IMR-90 (cell line): ENCODE measurements at regions not wholly inside any gene's neighbourhood (a gene's known extent, or its start where the extent isn't known, plus 50 kb on each side); places are given as distances from the start of the nearest gene placed in this dataset.

ENCODE experiments used
- ATAC-seq: fragments of 200-7000 bp; cut with Tn5 transposase; 2 replicates; pipeline ENCODE4 v1.9.1; 2020; ENCODE audit warnings: low read depth, mild to moderate bottlenecking, moderate library complexity
- BruUV-seq: library from RNA; stranded (reverse); fragments of 400-500 nt; replicated peaks from 2 replicates; lab custom pipeline; 2021; lab: Mats Ljungman, UMichigan
- CTCF ChIA-PET: fragments of 300-600 bp; formaldehyde crosslinking; extraction: SDS; loops from one replicate; lab custom pipeline; 2021; ENCODE audit warnings: antibody characterized with exemption; lab: Yijun Ruan, JAX
- POLR2A ChIA-PET: fragments of 300-600 bp; sonication (Branson Sonifier 250); formaldehyde crosslinking; loops from one replicate; lab custom pipeline; 2022; ENCODE audit warnings: antibody characterized with exemption; ENCODE audit not compliant: unreplicated experiment; lab: Charles Lee
- DNase-seq: peaks from one replicate; pipeline ENCODE4 v3.0.0; 2013
- H2AFZ ChIP-seq: replicated peaks from 2 replicates; pipeline ENCODE3; 2013; ENCODE audit warnings: low read length, mild to moderate bottlenecking; ENCODE audit not compliant: poor library complexity
- H2AK5ac ChIP-seq: 2 replicates; pipeline ENCODE4 v1.6.1; 2013; ENCODE audit warnings: low read depth, low read length, inconsistent platforms
- H2AK9ac ChIP-seq: replicated peaks from 2 replicates; pipeline ENCODE3; 2013; ENCODE audit warnings: mild to moderate bottlenecking, low read depth, low read length, moderate library complexity; ENCODE audit not compliant: poor library complexity
- H2BK120ac ChIP-seq: 2 replicates; pipeline ENCODE4 v1.6.1; 2013; ENCODE audit warnings: low read depth, low read length, inconsistent platforms
- H2BK15ac ChIP-seq: 3 replicates; pipeline ENCODE4 v1.6.1; 2013; ENCODE audit warnings: low read depth, low read length, inconsistent platforms
- H2BK20ac ChIP-seq: 2 replicates; pipeline ENCODE4 v1.6.1; 2013; ENCODE audit warnings: low read depth, mild to moderate bottlenecking, inconsistent platforms, low read length, moderate library complexity
- H2BK5ac ChIP-seq: 2 replicates; pipeline ENCODE4 v1.6.1; 2013; ENCODE audit warnings: mild to moderate bottlenecking, low read depth, low read length, inconsistent platforms; ENCODE audit not compliant: poor library complexity, severe bottlenecking
- H3K14ac ChIP-seq: replicated peaks from 2 replicates; pipeline ENCODE4 v1.6.1; 2013; ENCODE audit warnings: low read depth, low read length, inconsistent platforms
- H3K18ac ChIP-seq: 2 replicates; pipeline ENCODE4 v1.6.1; 2013; ENCODE audit warnings: low read depth, low read length, control low read depth
- H3K23ac ChIP-seq: 2 replicates; pipeline ENCODE4 v1.6.1; 2013; ENCODE audit warnings: low read depth, low read length, inconsistent platforms
- H3K27ac ChIP-seq: 2 replicates; pipeline ENCODE4 v1.5.1; 2013; ENCODE audit warnings: mild to moderate bottlenecking, control low read depth, low read length; ENCODE audit not compliant: insufficient read depth
- H3K27me3 ChIP-seq: 2 replicates; pipeline ENCODE4 v1.6.1; 2013; ENCODE audit warnings: low read length; ENCODE audit not compliant: control insufficient read depth, insufficient read depth
- H3K36me3 ChIP-seq: 2 replicates; pipeline ENCODE4 v1.6.1; 2013; ENCODE audit warnings: low read length, mixed read lengths; ENCODE audit not compliant: control insufficient read depth, insufficient read depth
- H3K4ac ChIP-seq: 2 replicates; pipeline ENCODE4 v1.6.1; 2013; ENCODE audit warnings: low read depth, low read length, inconsistent platforms
- H3K4me1 ChIP-seq: 2 replicates; pipeline ENCODE4 v1.6.1; 2013; ENCODE audit warnings: low read length, mixed read lengths; ENCODE audit not compliant: control insufficient read depth, insufficient read depth
- H3K4me2 ChIP-seq: 2 replicates; pipeline ENCODE4 v1.6.1; 2013; ENCODE audit warnings: low read depth, mild to moderate bottlenecking, control low read depth, low read length, moderate library complexity
- H3K4me3 ChIP-seq: 2 replicates; pipeline ENCODE4 v1.5.1; 2013; ENCODE audit warnings: low read depth, mild to moderate bottlenecking, control low read depth, low read length, moderate library complexity; ENCODE audit not compliant: insufficient read depth
- H3K56ac ChIP-seq: 2 replicates; pipeline ENCODE4 v1.6.1; 2013; ENCODE audit warnings: low read length, inconsistent platforms; ENCODE audit not compliant: insufficient read depth; ENCODE audit errors: extremely low read depth
- H3K79me1 ChIP-seq, 2 experiments: 2 replicates each; pipeline ENCODE4 v1.6.1; 2013; ENCODE audit warnings: low read length in 2 of 2, inconsistent platforms in 1 of 2, low read depth in 1 of 2
- H3K9ac ChIP-seq: 2 replicates; pipeline ENCODE4 v1.6.1; 2013; ENCODE audit warnings: low read depth, low read length, control low read depth
- H3K9me1 ChIP-seq: 2 replicates; pipeline ENCODE4 v1.6.1; 2013; ENCODE audit warnings: low read length, inconsistent platforms; ENCODE audit not compliant: insufficient read depth
- H3K9me3 ChIP-seq: 2 replicates; pipeline ENCODE4 v1.6.1; 2013; ENCODE audit warnings: low read length; ENCODE audit not compliant: control insufficient read depth, insufficient read depth
- H4K20me1 ChIP-seq: 2 replicates; pipeline ENCODE4 v1.6.1; 2013; ENCODE audit warnings: low read length, inconsistent platforms; ENCODE audit not compliant: insufficient read depth
- H4K5ac ChIP-seq: 2 replicates; pipeline ENCODE4 v1.6.1; 2013; ENCODE audit warnings: mild to moderate bottlenecking, low read depth, low read length, control low read depth
- H4K8ac ChIP-seq, 2 experiments: 2 replicates each; pipeline ENCODE4 v1.6.1; 2013; ENCODE audit warnings: low read depth in 2 of 2, low read length in 2 of 2, control low read depth in 1 of 2, inconsistent platforms in 1 of 2
- H4K91ac ChIP-seq: 2 replicates; pipeline ENCODE4 v1.6.1; 2013; ENCODE audit warnings: low read depth, low read length, inconsistent platforms; ENCODE audit not compliant: insufficient read depth
- BHLHE40 ChIP-seq: fragments of 150-350 bp; IDR thresholded peaks from 2 replicates; pipeline ENCODE4 v1.6.1; 2016; ENCODE audit warnings: mild to moderate bottlenecking, low read depth, low read length
- CEBPB ChIP-seq: IDR thresholded peaks from 2 replicates; pipeline ENCODE4 v1.6.1; 2012; ENCODE audit warnings: low read depth, low read length, improper control_type of control experiment
- CHD1 ChIP-seq: IDR thresholded peaks from 2 replicates; pipeline ENCODE4 v1.6.1; 2012; ENCODE audit warnings: low read depth, low read length, improper control_type of control experiment
- CTCF ChIP-seq: conservative IDR thresholded peaks from 2 replicates; pipeline ENCODE4 v1.5.1; 2012; ENCODE audit warnings: mild to moderate bottlenecking, low read depth, low read length, improper control_type of control experiment
- FOS ChIP-seq: fragments of 150-350 bp; IDR thresholded peaks from 2 replicates; pipeline ENCODE4 v1.6.1; 2016; ENCODE audit warnings: low read depth, low read length
- MAFK ChIP-seq: IDR thresholded peaks from 2 replicates; pipeline ENCODE4 v1.6.1; 2012; ENCODE audit warnings: low read depth, low read length, improper control_type of control experiment
- MAZ ChIP-seq: IDR thresholded peaks from 2 replicates; pipeline ENCODE4 v1.6.1; 2012; ENCODE audit warnings: low read depth, mild to moderate bottlenecking, low read length, improper control_type of control experiment, moderate library complexity, borderline replicate concordance
- MXI1 ChIP-seq: IDR thresholded peaks from 2 replicates; pipeline ENCODE4 v1.6.1; 2012; ENCODE audit warnings: low read depth, mild to moderate bottlenecking, low read length, moderate library complexity, borderline replicate concordance
- NFE2L2 ChIP-seq: fragments of 150-350 bp; IDR thresholded peaks from 2 replicates; pipeline ENCODE4 v1.6.1; 2016; ENCODE audit warnings: low read depth, mild to moderate bottlenecking, low read length
- POLR2A ChIP-seq: IDR thresholded peaks from 2 replicates; pipeline ENCODE4 v1.6.1; 2012; ENCODE audit warnings: mild to moderate bottlenecking, low read depth, low read length
- RAD21 ChIP-seq: IDR thresholded peaks from 2 replicates; pipeline ENCODE4 v1.6.1; 2012; ENCODE audit warnings: low read length, improper control_type of control experiment
- RCOR1 ChIP-seq: IDR thresholded peaks from 2 replicates; pipeline ENCODE4 v1.6.1; 2012; ENCODE audit warnings: mild to moderate bottlenecking, low read length, improper control_type of control experiment; ENCODE audit not compliant: insufficient replicate concordance
- RFX5 ChIP-seq: IDR thresholded peaks from 2 replicates; pipeline ENCODE4 v1.8.0; 2012; ENCODE audit warnings: low read depth, mild to moderate bottlenecking, low read length, moderate library complexity
- SMC3 ChIP-seq: fragments of 150-350 bp; IDR thresholded peaks from 2 replicates; pipeline ENCODE4 v1.6.1; 2016; ENCODE audit warnings: low read depth, mild to moderate bottlenecking, antibody characterized with exemption, low read length, moderate library complexity
- USF2 ChIP-seq: fragments of 150-350 bp; IDR thresholded peaks from 2 replicates; pipeline ENCODE4 v1.6.1; 2017; ENCODE audit warnings: mild to moderate bottlenecking, antibody characterized with exemption, low read length, low read depth
- WGBS, 2 experiments: methylation state at CpG; one replicate each; pipeline versions ENCODE4 v1.1.5 to v1.1.7; 2013; ENCODE audit warnings: missing lambda C conversion rate in 2 of 2; ENCODE audit not compliant: insufficient read length in 1 of 2; ENCODE audit errors: extremely low coverage in 2 of 2; 5-methylcytosine and 5-hydroxymethylcytosine counted together
- dilution Hi-C: fragments of 300-500 bp; cut with HindIII; formaldehyde crosslinking; loops from one replicate; pipeline ENCODE4 v1.14.3; 2018; ENCODE audit warnings: low sequenced_read_pairs; ENCODE audit not compliant: unreplicated experiment
- in situ Hi-C: fragments of 300-500 bp; cut with MboI; formaldehyde crosslinking; loops from 3 replicates; pipeline ENCODE4 v1.14.3; 2019; ENCODE audit warnings: low sequenced_read_pairs, inconsistent platforms, mixed read lengths
- intact Hi-C: fragments of 100-400 bp; cut with micrococcal nuclease; formaldehyde crosslinking; loops from 2 replicates; pipeline ENCODE4 v1.10.0; 2022
- TF ChIP-seq, protein P1 (sequence below): fragments of 150-350 bp; IDR thresholded peaks from 2 replicates; pipeline ENCODE4 v1.6.1; 2016; ENCODE audit warnings: low read depth, mild to moderate bottlenecking, low read length, moderate library complexity, borderline replicate concordance

GRCh38 chr16:86806181-86806837 is 228.0 kb downstream of the FOXL1 start:
- Histone ChIP-seq H2AFZ (peak overlapping the region; percentile 75), H3K4ac (no peak overlapping the region), H3K9me3 (peaks cover 3% of the 10 kb centered on the region; the same call in 1 of the 2 replicates), H2AK9ac (no peak overlapping the region), H4K8ac (no peak overlapping the region), H3K4me2 (no peak overlapping the region; the same call in 1 of the 2 replicates), H2BK5ac (no peak overlapping the region), H4K20me1 (no peaks in the 10 kb centered on the region), H2BK15ac (no peak overlapping the region), H4K91ac (no peak overlapping the region), H3K27me3 (peaks cover 29% of the 10 kb centered on the region), H3K9ac (no peak overlapping the region), H2BK20ac (no peak overlapping the region), H3K23ac (no peak overlapping the region), H3K36me3 (no peaks in the 10 kb centered on the region), H3K4me1 (peaks cover 8% of the 10 kb centered on the region), H4K5ac (no peak overlapping the region), H3K14ac (no peak overlapping the region), H2BK120ac (no peak overlapping the region), H3K9me1 (peaks cover 8% of the 10 kb centered on the region; the same call in 1 of the 2 replicates), H3K56ac (no peak overlapping the region), H2AK5ac (no peak overlapping the region), H3K18ac (no peak overlapping the region), H3K4me3 (no peak overlapping the region), H3K27ac (no peak overlapping the region), H3K79me1 (no peaks in the 10 kb centered on the region)
- in situ Hi-C loops: no loop called here
- DNase-seq: no peak
- no TSS peak for BruUV-seq
- ChIA-PET CTCF (interaction anchor here (1.0 kb wide), 1 partner anchor 230 kb away, joined by 3 read pairs; no protein-coding TSS in a partner anchor), POLR2A (interaction anchor here (0.6 kb wide), 1 partner anchor 170 kb away, joined by 3 read pairs; no protein-coding TSS in a partner anchor)
- dilution Hi-C loops: no loop called here
- no peak for TF ChIP-seq MAFK
- TF ChIP-seq MXI1: no peak
- no peak for TF ChIP-seq CTCF
- TF ChIP-seq, protein P1, sequence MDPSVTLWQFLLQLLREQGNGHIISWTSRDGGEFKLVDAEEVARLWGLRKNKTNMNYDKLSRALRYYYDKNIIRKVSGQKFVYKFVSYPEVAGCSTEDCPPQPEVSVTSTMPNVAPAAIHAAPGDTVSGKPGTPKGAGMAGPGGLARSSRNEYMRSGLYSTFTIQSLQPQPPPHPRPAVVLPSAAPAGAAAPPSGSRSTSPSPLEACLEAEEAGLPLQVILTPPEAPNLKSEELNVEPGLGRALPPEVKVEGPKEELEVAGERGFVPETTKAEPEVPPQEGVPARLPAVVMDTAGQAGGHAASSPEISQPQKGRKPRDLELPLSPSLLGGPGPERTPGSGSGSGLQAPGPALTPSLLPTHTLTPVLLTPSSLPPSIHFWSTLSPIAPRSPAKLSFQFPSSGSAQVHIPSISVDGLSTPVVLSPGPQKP: no peak
- TF ChIP-seq RAD21: no peak
- TF ChIP-seq CHD1: no peak
- no peak for TF ChIP-seq CEBPB
- TF ChIP-seq RFX5: no peak
- no peak for TF ChIP-seq USF2
- no peak for TF ChIP-seq RCOR1
- TF ChIP-seq MAZ: no peak
- TF ChIP-seq POLR2A: no peak
- no peak for TF ChIP-seq FOS
- TF ChIP-seq BHLHE40: no peak
- TF ChIP-seq NFE2L2: no peak
- TF ChIP-seq SMC3: no peak
- WGBS, 2 experiments: 81% methylated on average over 9 of the region's 20 CpGs; no CpG with 5 or more reads in 1 of the 2 experiments
- no peak for ATAC-seq
- intact Hi-C loops: no loop called here
